ENCODE measurements at regions not wholly inside any gene's neighbourhood (a gene's known extent, or its start where the extent isn't known, plus 50 kb on each side); places are given as distances from the start of the nearest gene placed in this dataset.

GRCh38 chr3:94596141-94596540 is 533.3 kb downstream of the NSUN3 start:
- no peaks in the 10 kb centered on the region for H3K9me2 ChIP-seq (ENCODE audit: insufficient read depth)
- no TSS peak for BruUV-seq (replicated peaks)
- ChIA-PET POLR2A (no interaction called here), RAD21 (ENCODE audit: low non-redundant PET in 1 of 2, low total read pairs in 2 of 2, uncharacterized antibody in 2 of 2, unreplicated experiment in 2 of 2) (no interaction called here), CTCF (no interaction called here)
- no peak overlapping the region for H3K27ac ChIP-seq (ENCODE audit: low read depth, low read length)
- H3K36me3 ChIP-seq (ENCODE audit: control insufficient read depth in 1 of 2, insufficient read depth in 2 of 2, low read length in 2 of 2): no peaks in the 10 kb centered on the region
- H3K9ac ChIP-seq (ENCODE audit: low read length): no peak overlapping the region
- no peaks in the 10 kb centered on the region for H3K4me1 ChIP-seq (ENCODE audit: control insufficient read depth in 1 of 2, insufficient read depth in 2 of 2, low read length in 2 of 2)
- no peaks in the 10 kb centered on the region for H3K79me2 ChIP-seq (ENCODE audit: insufficient read depth, low read length)
- intact Hi-C loops (cut with micrococcal nuclease): no loop called here
- TF ChIP-seq RAD21 (IDR thresholded peaks at IDR 0.05; ENCODE audit: low read depth) (no peak), ZBTB33 (IDR thresholded peaks at IDR 0.05; ENCODE audit: extremely low read depth, insufficient replicate concordance, low read length) (no peak), SRF (IDR thresholded peaks at IDR 0.05; ENCODE audit: low read depth) (no peak), SIN3A (IDR thresholded peaks at IDR 0.05; ENCODE audit: low read depth) (no peak), ZNF274 (IDR thresholded peaks at IDR 0.05; ENCODE audit: low read depth, low read length) (no peak), CTCF (IDR thresholded peaks at IDR 0.05 in 2 of 3, conservative IDR thresholded peaks at IDR 0.05 in 1 of 3; ENCODE audit: borderline replicate concordance in 1 of 3, insufficient read depth in 1 of 3, low read depth in 2 of 3, low read length in 2 of 3) (no peak), ATF3 (IDR thresholded peaks at IDR 0.05) (no peak)
- ATAC-seq (no peak), DNase-seq (ENCODE audit: low read depth, low spot score) (no peak)
- no peak overlapping the region for H3K4me2 ChIP-seq (ENCODE audit: low read length)
- H3K9me3 ChIP-seq (ENCODE audit: control insufficient read depth in 1 of 2, insufficient read depth in 1 of 2, low read depth in 1 of 2, low read length in 2 of 2): peaks cover 0 to 19% of the 10 kb centered on the region in 2 experiments; a peak in 2 of 4 replicates
- no peaks in the 10 kb centered on the region for H3K27me3 ChIP-seq (ENCODE audit: insufficient read depth, low read length)
- no peak overlapping the region for H3K4me3 ChIP-seq (replicated peaks in 1 of 2; ENCODE audit: low read depth in 1 of 2, low read length in 2 of 2)
- H2AFZ ChIP-seq (ENCODE audit: low read depth, low read length, poor library complexity, severe bottlenecking): no peak overlapping the region
- no peaks in the 10 kb centered on the region for H4K20me1 ChIP-seq (ENCODE audit: insufficient read depth)
